Peyer's patch (tissue), 4 donors: ENCODE measurements at regions not wholly inside any gene's neighbourhood (a gene's known extent, or its start where the extent isn't known, plus 50 kb on each side); places are given as distances from the start of the nearest gene placed in this dataset.

Experiments
- CTCF ChIP-seq, 6 experiments: fragments of 450-650 bp in 4 of 6; fragments of 200-600 bp in 2 of 6; sonication (generic) in 1 of 6; IDR thresholded peaks; one replicate each; pipeline ENCODE4 v1.5.1; 2017 to 2019; ENCODE audit warnings: antibody characterized with exemption in 6 of 6, mild to moderate bottlenecking in 3 of 6, moderate library complexity in 1 of 6
- POLR2A ChIP-seq, 2 donors: fragments of 450-650 bp; IDR thresholded peaks; one replicate each; pipeline ENCODE4 v1.5.1; 2017; ENCODE audit warnings: antibody characterized with exemption in 2 of 2, mild to moderate bottlenecking in 2 of 2, moderate library complexity in 2 of 2

GRCh38 chr22:20656902-20657836 lies 116.7 kb upstream of the SERPIND1 start:
- TF ChIP-seq POLR2A (IDR thresholded peaks at IDR 0.05): no peak
- no peak for TF ChIP-seq CTCF (IDR thresholded peaks at IDR 0.05)
